ENCODE measurements at regions not wholly inside any gene's neighbourhood (a gene's known extent, or its start where the extent isn't known, plus 50 kb on each side); places are given as distances from the start of the nearest gene placed in this dataset.

DNA sequence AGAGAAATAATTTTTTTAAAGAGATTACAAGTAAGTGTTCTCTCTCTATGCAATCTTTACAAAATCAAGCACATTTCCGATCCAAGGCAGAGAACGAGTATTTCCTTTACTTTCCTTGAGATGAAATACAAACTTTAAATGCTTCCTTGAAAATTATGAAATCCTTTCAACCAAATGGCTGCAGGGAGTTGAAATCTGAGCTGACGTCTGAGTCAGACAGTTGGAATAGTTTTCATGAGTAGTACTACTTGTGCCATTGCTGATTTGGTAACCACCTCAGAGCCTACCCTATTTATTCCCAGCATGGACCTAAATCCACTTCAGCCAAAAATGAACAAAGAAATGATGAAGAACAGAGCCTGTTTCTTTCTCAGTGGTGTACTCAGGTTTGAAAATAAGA lies 183.6 kb downstream of the GIPC2 start:
- TF ChIP-seq ZNF274 (IDR thresholded peaks at IDR 0.05; ENCODE audit: low read depth, low read length) (no peak), YY1 (IDR thresholded peaks at IDR 0.05; ENCODE audit: insufficient read depth, insufficient read length) (no peak)
